H1 (cell line): ENCODE measurements at regions not wholly inside any gene's neighbourhood (a gene's known extent, or its start where the extent isn't known, plus 50 kb on each side); places are given as distances from the start of the nearest gene placed in this dataset.

ENCODE experiments used
- PHF8 ChIP-seq: fragments of 200-600 bp; sonication (generic); conservative IDR thresholded peaks from 2 replicates; pipeline ENCODE4 v1.7.1; 2012; ENCODE audit warnings: low read depth, mild to moderate bottlenecking, inconsistent platforms, low read length, moderate library complexity
- POLR2A ChIP-seq, 2 experiments: IDR thresholded peaks; 1 replicate in 1 of 2; 2 replicates in 1 of 2; pipeline ENCODE4 v1.6.1; 2011; ENCODE audit warnings: low read depth in 2 of 2, low read length in 2 of 2, mild to moderate bottlenecking in 2 of 2; ENCODE audit errors: control extremely low read depth in 1 of 2
- SIN3A ChIP-seq, 2 experiments: IDR thresholded peaks in 1 of 2; conservative IDR thresholded peaks in 1 of 2; 2 replicates each; pipeline ENCODE4 v1.6.1; 2011 to 2012; ENCODE audit warnings: low read length in 2 of 2, improper control_type of control experiment in 1 of 2, low read depth in 1 of 2, mild to moderate bottlenecking in 1 of 2
- SUZ12 ChIP-seq: fragments of 200-600 bp; sonication (generic); IDR thresholded peaks from 2 replicates; pipeline ENCODE4 v1.6.1; 2012; ENCODE audit warnings: mild to moderate bottlenecking, inconsistent platforms, low read length, moderate library complexity, mixed read lengths
- ZNF274 ChIP-seq: IDR thresholded peaks from 2 replicates; pipeline ENCODE4 v1.7.0; 2012; ENCODE audit warnings: low read length, borderline replicate concordance; ENCODE audit errors: extremely low read depth
- TF ChIP-seq, protein P1 (sequence below): IDR thresholded peaks from 2 replicates; pipeline ENCODE4 v1.6.1; 2012; ENCODE audit warnings: inconsistent platforms

DNA sequence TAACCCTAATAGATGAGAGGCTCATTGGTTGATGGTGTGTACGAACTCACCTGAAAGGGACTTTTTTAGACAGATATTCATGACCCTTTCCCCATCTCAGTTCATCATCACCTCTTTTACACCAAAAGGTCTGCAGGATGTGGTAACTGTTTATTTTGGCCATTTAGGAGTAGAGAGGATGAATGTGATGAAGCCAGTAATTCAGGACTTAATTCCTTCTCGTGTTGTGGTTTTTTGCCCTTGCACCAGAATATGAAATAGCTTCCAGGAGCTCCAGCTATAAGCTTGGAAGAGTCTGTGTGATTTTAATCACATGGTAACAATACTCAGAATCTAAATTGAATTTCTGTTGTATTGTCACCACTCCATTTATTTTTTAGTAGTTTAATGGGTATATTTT lies 189.4 kb upstream of the KCTD3 start (continued):
- TF ChIP-seq SIN3A (conservative IDR thresholded peaks at IDR 0.05 in 1 of 2, IDR thresholded peaks at IDR 0.05 in 1 of 2; ENCODE audit: low read depth in 1 of 2, low read length in 2 of 2), result no peak
- TF ChIP-seq POLR2A (IDR thresholded peaks at IDR 0.05; ENCODE audit: control extremely low read depth in 1 of 2, low read depth in 2 of 2, low read length in 2 of 2), result no peak
- TF ChIP-seq SUZ12, result no peak
- TF ChIP-seq, protein P1, sequence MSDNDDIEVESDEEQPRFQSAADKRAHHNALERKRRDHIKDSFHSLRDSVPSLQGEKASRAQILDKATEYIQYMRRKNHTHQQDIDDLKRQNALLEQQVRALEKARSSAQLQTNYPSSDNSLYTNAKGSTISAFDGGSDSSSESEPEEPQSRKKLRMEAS, result no peak
- no peak for TF ChIP-seq PHF8
- TF ChIP-seq ZNF274, result no peak
